Keratinocyte (primary cell): ENCODE measurements at regions not wholly inside any gene's neighbourhood (a gene's known extent, or its start where the extent isn't known, plus 50 kb on each side); places are given as distances from the start of the nearest gene placed in this dataset.

Source experiments
- DNase-seq: peaks from one replicate; pipeline ENCODE4 v3.0.0-alpha.2; 2011; ENCODE audit warnings: low read depth, missing footprints, low spot score
- FAIRE-seq: peaks from 2 replicates; lab custom pipeline; 2011; peaks lifted over from hg19 to GRCh38; lab: Jason Lieb, UNC
- H2AFZ ChIP-seq: 2 replicates; pipeline ENCODE4 v1.6.0; 2012; ENCODE audit warnings: low read length, control low read depth, inconsistent platforms; ENCODE audit not compliant: control insufficient read depth
- H3K27ac ChIP-seq: 2 replicates; pipeline ENCODE4 v1.5.1; 2011; ENCODE audit warnings: low read length; ENCODE audit not compliant: control insufficient read depth, insufficient read depth
- H3K27me3 ChIP-seq: 3 replicates; pipeline ENCODE4 v1.6.0; 2011; ENCODE audit warnings: low read length; ENCODE audit not compliant: control insufficient read depth, insufficient read depth; ENCODE audit errors: extremely low read depth
- H3K36me3 ChIP-seq, 2 experiments: 2 replicates in 1 of 2; 3 replicates in 1 of 2; pipeline ENCODE4 v1.5.1; 2011; ENCODE audit warnings: low read length in 2 of 2, mild to moderate bottlenecking in 1 of 2; ENCODE audit not compliant: control insufficient read depth in 2 of 2, insufficient read depth in 2 of 2; ENCODE audit errors: extremely low read depth in 1 of 2
- H3K4me1 ChIP-seq: 3 replicates; pipeline ENCODE4 v1.5.1; 2011; ENCODE audit warnings: low read length; ENCODE audit not compliant: control insufficient read depth, insufficient read depth; ENCODE audit errors: extremely low read depth
- H3K4me2 ChIP-seq: 3 replicates; pipeline ENCODE4 v1.6.0; 2011; ENCODE audit warnings: low read depth, low read length; ENCODE audit not compliant: control insufficient read depth, insufficient read depth; ENCODE audit errors: extremely low read depth
- H3K4me3 ChIP-seq, 3 experiments: fragments of 200-600 bp in 1 of 3; sonication (generic) in 1 of 3; 2 replicates in 2 of 3; 3 replicates in 1 of 3; pipeline ENCODE4 v1.5.1; 2011 to 2016; ENCODE audit warnings: low read length in 3 of 3, mild to moderate bottlenecking in 3 of 3, control low read depth in 2 of 3, inconsistent platforms in 1 of 3, low read depth in 1 of 3, mixed read lengths in 1 of 3, mixed run types in 1 of 3, moderate library complexity in 1 of 3; ENCODE audit not compliant: control insufficient read depth in 2 of 3, insufficient read depth in 2 of 3; ENCODE audit errors: extremely low read depth in 1 of 3
- H3K79me2 ChIP-seq: 2 replicates; pipeline ENCODE4 v1.6.0; 2012; ENCODE audit warnings: low read length; ENCODE audit not compliant: control insufficient read depth, insufficient read depth
- H3K9ac ChIP-seq: 3 replicates; pipeline ENCODE4 v1.6.0; 2011; ENCODE audit warnings: low read length; ENCODE audit not compliant: control insufficient read depth, insufficient read depth; ENCODE audit errors: extremely low read depth
- H3K9me1 ChIP-seq: 3 replicates; pipeline ENCODE4 v1.6.0; 2011; ENCODE audit warnings: low read length; ENCODE audit not compliant: control insufficient read depth, insufficient read depth; ENCODE audit errors: extremely low read depth
- H3K9me3 ChIP-seq: 2 replicates; pipeline ENCODE4 v1.5.1; 2012; ENCODE audit warnings: low read depth, low read length; ENCODE audit not compliant: control insufficient read depth
- H4K20me1 ChIP-seq: 3 replicates; pipeline ENCODE4 v1.6.0; 2011; ENCODE audit warnings: low read length; ENCODE audit not compliant: control insufficient read depth, insufficient read depth; ENCODE audit errors: extremely low read depth
- EZH2 ChIP-seq: IDR thresholded peaks from one replicate; pipeline ENCODE4 v1.6.1; 2012; ENCODE audit warnings: inconsistent platforms, mild to moderate bottlenecking, low read length, moderate library complexity
- dilution Hi-C: fragments of 300-500 bp; cut with MboI; formaldehyde crosslinking; loops from one replicate; pipeline ENCODE4 v1.7.0; 2020; ENCODE audit warnings: low sequenced_read_pairs; ENCODE audit not compliant: extremely low pct_ligation_motif_present
- TF ChIP-seq, protein P1 (sequence below), 3 experiments: IDR thresholded peaks in 1 of 3; conservative IDR thresholded peaks in 1 of 3; optimal IDR thresholded peaks in 1 of 3; 2 replicates in 2 of 3; 3 replicates in 1 of 3; pipeline versions ENCODE3 to v1.5.1; 2011; ENCODE audit warnings: low read length in 3 of 3, mild to moderate bottlenecking in 3 of 3, moderate library complexity in 2 of 3, control low read depth in 1 of 3, inconsistent platforms in 1 of 3; ENCODE audit not compliant: insufficient read depth in 2 of 3; ENCODE audit errors: extremely low read depth in 1 of 3

DNA sequence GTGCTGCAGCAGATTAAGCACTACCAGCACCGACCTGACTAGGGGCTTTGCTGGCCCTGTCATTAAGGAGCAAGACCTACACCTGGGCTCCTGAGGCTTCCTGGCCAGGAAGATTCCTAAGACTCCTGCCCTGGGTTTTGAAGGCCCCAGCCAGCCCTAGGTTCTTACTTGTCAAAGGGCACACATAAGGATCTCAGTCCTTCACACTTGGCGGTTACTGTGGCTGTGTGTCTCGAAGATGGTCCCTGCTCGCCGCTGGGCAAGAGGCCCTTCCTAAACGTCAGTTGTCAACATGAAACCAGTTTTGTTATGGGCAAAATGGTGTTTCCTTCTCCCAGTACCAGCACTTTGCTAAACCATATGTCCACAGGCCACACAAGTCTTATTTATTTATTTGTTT, 470.6 kb downstream of the TOX3 start:
- no peaks in the 10 kb centered on the region for H3K9me1 ChIP-seq
- H3K9me3 ChIP-seq = no peaks in the 10 kb centered on the region
- H3K4me2 ChIP-seq = no peak overlapping the region
- no peak overlapping the region for H2AFZ ChIP-seq
- H3K27me3 ChIP-seq = no peaks in the 10 kb centered on the region
- H3K4me1 ChIP-seq = no peaks in the 10 kb centered on the region
- H3K9ac ChIP-seq = no peak overlapping the region
- FAIRE-seq = no peak
- H4K20me1 ChIP-seq = no peaks in the 10 kb centered on the region
- dilution Hi-C loops = no loop called here
- no peaks in the 10 kb centered on the region for H3K36me3 ChIP-seq
- DNase-seq = no peak
- no peak overlapping the region for H3K4me3 ChIP-seq
- H3K27ac ChIP-seq = no peak overlapping the region
- TF ChIP-seq EZH2 = no peak
- TF ChIP-seq, protein P1, sequence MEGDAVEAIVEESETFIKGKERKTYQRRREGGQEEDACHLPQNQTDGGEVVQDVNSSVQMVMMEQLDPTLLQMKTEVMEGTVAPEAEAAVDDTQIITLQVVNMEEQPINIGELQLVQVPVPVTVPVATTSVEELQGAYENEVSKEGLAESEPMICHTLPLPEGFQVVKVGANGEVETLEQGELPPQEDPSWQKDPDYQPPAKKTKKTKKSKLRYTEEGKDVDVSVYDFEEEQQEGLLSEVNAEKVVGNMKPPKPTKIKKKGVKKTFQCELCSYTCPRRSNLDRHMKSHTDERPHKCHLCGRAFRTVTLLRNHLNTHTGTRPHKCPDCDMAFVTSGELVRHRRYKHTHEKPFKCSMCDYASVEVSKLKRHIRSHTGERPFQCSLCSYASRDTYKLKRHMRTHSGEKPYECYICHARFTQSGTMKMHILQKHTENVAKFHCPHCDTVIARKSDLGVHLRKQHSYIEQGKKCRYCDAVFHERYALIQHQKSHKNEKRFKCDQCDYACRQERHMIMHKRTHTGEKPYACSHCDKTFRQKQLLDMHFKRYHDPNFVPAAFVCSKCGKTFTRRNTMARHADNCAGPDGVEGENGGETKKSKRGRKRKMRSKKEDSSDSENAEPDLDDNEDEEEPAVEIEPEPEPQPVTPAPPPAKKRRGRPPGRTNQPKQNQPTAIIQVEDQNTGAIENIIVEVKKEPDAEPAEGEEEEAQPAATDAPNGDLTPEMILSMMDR (optimal IDR thresholded peaks at IDR 0.05 in 1 of 3, IDR thresholded peaks at IDR 0.05 in 1 of 3, conservative IDR thresholded peaks at IDR 0.05 in 1 of 3; ENCODE audit: extremely low read depth in 1 of 3, insufficient read depth in 2 of 3, low read length in 3 of 3) = no peak
- no peaks in the 10 kb centered on the region for H3K79me2 ChIP-seq

- H3K4me1 ChIP-seq = no peaks in the 10 kb centered on the region
- dilution Hi-C loops = no loop called here
- TF ChIP-seq, protein P1 (optimal IDR thresholded peaks at IDR 0.05 in 1 of 3, IDR thresholded peaks at IDR 0.05 in 1 of 3, conservative IDR thresholded peaks at IDR 0.05 in 1 of 3; ENCODE audit: extremely low read depth in 1 of 3, insufficient read depth in 2 of 3, low read length in 3 of 3) = no peak
- TF ChIP-seq EZH2 = no peak
- no peaks in the 10 kb centered on the region for H3K79me2 ChIP-seq
- H3K4me3 ChIP-seq = no peak overlapping the region
- FAIRE-seq (no peak), DNase-seq (no peak)
- no peaks in the 10 kb centered on the region for H3K9me1 ChIP-seq
- H3K9me3 ChIP-seq = no peaks in the 10 kb centered on the region
- no peak overlapping the region for H3K4me2 ChIP-seq
- H3K27me3 ChIP-seq = no peaks in the 10 kb centered on the region
- H3K36me3 ChIP-seq = no peaks in the 10 kb centered on the region
- H4K20me1 ChIP-seq = no peaks in the 10 kb centered on the region
- H3K9ac ChIP-seq = no peak overlapping the region
- H2AFZ ChIP-seq = no peak overlapping the region
- H3K27ac ChIP-seq = no peak overlapping the region
These were observed 472.8 kb downstream of the TOX3 start for GRCh38 chr16:52074133-52074532.
